Hepatocyte (in vitro differentiated cells): ENCODE measurements at regions not wholly inside any gene's neighbourhood (a gene's known extent, or its start where the extent isn't known, plus 50 kb on each side); places are given as distances from the start of the nearest gene placed in this dataset.
A peak's percentile ranks its signal among the peaks of the same experiment; 100 is the strongest.

Source experiments
- DNase-seq: peaks from one replicate; pipeline ENCODE4 v3.0.0-alpha.2; 2016; ENCODE audit warnings: low spot score
- H2AFZ ChIP-seq: fragments of 200-600 bp; sonication (generic); 2 replicates; pipeline ENCODE4 v1.6.0; 2016; ENCODE audit warnings: antibody characterized with exemption, mild to moderate bottlenecking
- H3K27ac ChIP-seq: fragments of 200-600 bp; sonication (generic); 2 replicates; pipeline ENCODE4 v1.5.1; 2016; ENCODE audit warnings: mild to moderate bottlenecking
- H3K27me3 ChIP-seq: fragments of 200-600 bp; sonication (generic); 2 replicates; pipeline ENCODE4 v1.6.1; 2016
- H3K36me3 ChIP-seq: fragments of 200-600 bp; sonication (generic); replicated peaks from 2 replicates; pipeline ENCODE4 v1.5.1; 2016; ENCODE audit warnings: low read depth; ENCODE audit not compliant: insufficient read depth
- H3K4me1 ChIP-seq: fragments of 200-600 bp; sonication (generic); 2 replicates; pipeline ENCODE4 v1.5.1; 2016; ENCODE audit warnings: mild to moderate bottlenecking, moderate library complexity; ENCODE audit not compliant: insufficient read depth
- H3K4me2 ChIP-seq: fragments of 200-600 bp; sonication (generic); 2 replicates; pipeline ENCODE4 v1.6.0; 2016
- H3K4me3 ChIP-seq: fragments of 200-600 bp; sonication (generic); 2 replicates; pipeline ENCODE4 v1.5.1; 2016; ENCODE audit warnings: mild to moderate bottlenecking
- H3K79me2 ChIP-seq: fragments of 200-600 bp; sonication (generic); 2 replicates; pipeline ENCODE4 v1.6.0; 2017; ENCODE audit warnings: mild to moderate bottlenecking
- H3K9me2 ChIP-seq: fragments of 200-600 bp; sonication (generic); replicated peaks from 2 replicates; pipeline ENCODE4 v1.6.0; 2017; ENCODE audit warnings: mild to moderate bottlenecking; ENCODE audit not compliant: insufficient read depth
- H3K9me3 ChIP-seq: fragments of 200-600 bp; sonication (generic); 2 replicates; pipeline ENCODE4 v1.5.1; 2016; ENCODE audit warnings: low read depth, mild to moderate bottlenecking
- H4K20me1 ChIP-seq: fragments of 200-600 bp; sonication (generic); 2 replicates; pipeline ENCODE4 v1.6.0; 2016; ENCODE audit warnings: mild to moderate bottlenecking; ENCODE audit not compliant: insufficient read depth, poor library complexity, severe bottlenecking
- EZH2 ChIP-seq: fragments of 200-600 bp; sonication (generic); IDR thresholded peaks from 2 replicates; pipeline ENCODE4 v1.6.1; 2016; ENCODE audit warnings: antibody characterized with exemption, mild to moderate bottlenecking, borderline replicate concordance
- EZH2phosphoT487 ChIP-seq: fragments of 200-600 bp; sonication (generic); IDR thresholded peaks from one replicate; pipeline ENCODE4 v1.6.1; 2018; ENCODE audit warnings: antibody characterized with exemption, mild to moderate bottlenecking, low read depth, moderate library complexity; ENCODE audit not compliant: unreplicated experiment, severe bottlenecking
- WGBS: methylation state at CpG from one replicate; pipeline ENCODE4 v1.1.6; 2016; ENCODE audit warnings: low lambda C conversion rate; ENCODE audit errors: missing lambda C conversion rate; 5-methylcytosine and 5-hydroxymethylcytosine counted together
- TF ChIP-seq, protein P1 (sequence below): fragments of 200-600 bp; sonication (generic); IDR thresholded peaks from 2 replicates; pipeline ENCODE4 v1.5.1; 2016; ENCODE audit warnings: antibody characterized with exemption, mild to moderate bottlenecking; ENCODE audit not compliant: poor library complexity

DNA sequence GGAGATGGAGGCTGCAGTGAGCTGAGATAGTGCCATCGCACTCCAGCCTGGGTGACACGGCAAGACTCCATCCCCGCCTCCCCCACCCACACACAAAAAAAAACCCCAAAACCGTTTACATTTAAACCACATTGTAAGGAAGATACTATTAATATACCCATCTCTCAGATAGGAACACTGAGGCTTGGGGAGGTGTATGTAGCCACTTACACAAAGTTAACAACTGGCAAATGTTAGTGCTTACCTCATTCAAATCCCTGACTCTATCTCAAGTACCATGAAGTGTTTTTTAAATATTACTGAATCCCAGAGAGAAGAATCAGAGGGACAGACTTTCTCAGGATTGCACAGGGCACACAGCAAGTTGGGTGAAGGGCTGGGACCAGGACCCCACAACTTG, 164.5 kb downstream of the MIAT start:
- H3K27me3 ChIP-seq, result peaks cover 4% of the 10 kb centered on the region
- H4K20me1 ChIP-seq, result no peaks in the 10 kb centered on the region
- 92% methylated on average over 4 of the region's 4 CpGs for WGBS
- H3K79me2 ChIP-seq, result no peaks in the 10 kb centered on the region
- no peaks in the 10 kb centered on the region for H3K36me3 ChIP-seq
- H3K9me3 ChIP-seq, result no peaks in the 10 kb centered on the region
- TF ChIP-seq EZH2 (no peak), EZH2phosphoT487 (no peak)
- TF ChIP-seq, protein P1, sequence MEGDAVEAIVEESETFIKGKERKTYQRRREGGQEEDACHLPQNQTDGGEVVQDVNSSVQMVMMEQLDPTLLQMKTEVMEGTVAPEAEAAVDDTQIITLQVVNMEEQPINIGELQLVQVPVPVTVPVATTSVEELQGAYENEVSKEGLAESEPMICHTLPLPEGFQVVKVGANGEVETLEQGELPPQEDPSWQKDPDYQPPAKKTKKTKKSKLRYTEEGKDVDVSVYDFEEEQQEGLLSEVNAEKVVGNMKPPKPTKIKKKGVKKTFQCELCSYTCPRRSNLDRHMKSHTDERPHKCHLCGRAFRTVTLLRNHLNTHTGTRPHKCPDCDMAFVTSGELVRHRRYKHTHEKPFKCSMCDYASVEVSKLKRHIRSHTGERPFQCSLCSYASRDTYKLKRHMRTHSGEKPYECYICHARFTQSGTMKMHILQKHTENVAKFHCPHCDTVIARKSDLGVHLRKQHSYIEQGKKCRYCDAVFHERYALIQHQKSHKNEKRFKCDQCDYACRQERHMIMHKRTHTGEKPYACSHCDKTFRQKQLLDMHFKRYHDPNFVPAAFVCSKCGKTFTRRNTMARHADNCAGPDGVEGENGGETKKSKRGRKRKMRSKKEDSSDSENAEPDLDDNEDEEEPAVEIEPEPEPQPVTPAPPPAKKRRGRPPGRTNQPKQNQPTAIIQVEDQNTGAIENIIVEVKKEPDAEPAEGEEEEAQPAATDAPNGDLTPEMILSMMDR, result no peak
- no peak for DNase-seq
- H3K4me3 ChIP-seq, result no peak overlapping the region
- H3K9me2 ChIP-seq, result no peaks in the 10 kb centered on the region
- H3K4me1 ChIP-seq, result no peaks in the 10 kb centered on the region
- H3K27ac ChIP-seq, result no peak overlapping the region
- H3K4me2 ChIP-seq, result no peak overlapping the region
- H2AFZ ChIP-seq, result no peak overlapping the region

DNA sequence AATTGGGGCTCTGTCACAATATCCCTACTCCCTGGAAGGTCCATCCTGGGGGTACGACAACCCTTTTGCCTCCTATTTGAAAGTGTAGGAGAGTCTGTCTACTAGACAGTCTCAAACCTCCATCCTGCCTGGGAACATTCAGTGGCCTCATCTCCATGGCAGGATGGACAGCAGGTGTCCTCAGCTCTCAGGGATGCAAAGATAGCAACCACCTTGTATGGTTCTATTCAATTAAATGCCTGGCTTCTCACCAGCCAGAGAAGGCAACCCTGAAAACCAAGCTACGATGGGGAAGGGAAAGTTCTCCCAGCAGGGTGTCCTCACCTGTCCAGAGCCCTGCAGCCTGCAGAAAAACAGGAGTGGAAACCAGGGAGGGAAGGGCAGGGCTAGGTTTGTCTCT, 164.9 kb downstream of the MIAT start:
- peaks cover 4% of the 10 kb centered on the region for H3K27me3 ChIP-seq
- no peaks in the 10 kb centered on the region for H3K36me3 ChIP-seq
- 54% methylated on average over 2 of the region's 2 CpGs for WGBS
- no peaks in the 10 kb centered on the region for H3K79me2 ChIP-seq
- H3K4me3 ChIP-seq, result no peak overlapping the region
- H3K27ac ChIP-seq, result no peak overlapping the region
- no peak overlapping the region for H2AFZ ChIP-seq
- TF ChIP-seq EZH2 (no peak), EZH2phosphoT487 (no peak)
- TF ChIP-seq, protein P1, result peak; percentile 10
- H3K4me1 ChIP-seq, result no peaks in the 10 kb centered on the region
- no peaks in the 10 kb centered on the region for H4K20me1 ChIP-seq
- no peak for DNase-seq
- no peak overlapping the region for H3K4me2 ChIP-seq
- no peaks in the 10 kb centered on the region for H3K9me2 ChIP-seq
- no peaks in the 10 kb centered on the region for H3K9me3 ChIP-seq

DNA sequence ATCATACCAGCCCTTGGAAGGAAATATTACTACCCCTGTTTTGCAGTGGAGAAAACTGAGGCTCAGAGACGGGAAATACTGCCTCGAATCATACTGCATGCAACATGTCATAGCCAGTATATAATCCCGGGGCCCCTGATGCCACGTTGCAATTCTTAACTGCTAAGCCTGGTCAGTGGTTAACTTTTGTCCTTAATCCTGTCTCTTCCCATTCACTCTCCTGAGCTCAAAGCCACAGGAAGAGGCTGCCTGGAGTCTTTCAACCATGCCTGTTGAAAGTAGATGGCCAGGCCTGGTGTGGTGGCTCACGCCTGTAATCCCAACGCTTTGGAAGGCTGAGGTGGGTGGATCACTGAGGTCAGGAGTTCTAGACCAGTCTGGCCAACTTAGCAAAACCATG, 166.6 kb downstream of the MIAT start:
- H3K36me3 ChIP-seq, result no peaks in the 10 kb centered on the region
- H3K4me1 ChIP-seq, result no peaks in the 10 kb centered on the region
- no peak overlapping the region for H3K27ac ChIP-seq
- no peaks in the 10 kb centered on the region for H3K9me2 ChIP-seq
- no peaks in the 10 kb centered on the region for H4K20me1 ChIP-seq
- WGBS, result 76% methylated on average over 6 of the region's 6 CpGs
- peaks cover 4% of the 10 kb centered on the region for H3K27me3 ChIP-seq
- H2AFZ ChIP-seq, result no peak overlapping the region
- H3K9me3 ChIP-seq, result no peaks in the 10 kb centered on the region
- H3K4me2 ChIP-seq, result no peak overlapping the region
- no peak for DNase-seq
- no peak overlapping the region for H3K4me3 ChIP-seq
- no peaks in the 10 kb centered on the region for H3K79me2 ChIP-seq
- no peak for TF ChIP-seq EZH2phosphoT487
- TF ChIP-seq, protein P1, result no peak
